ENCODE measurements at regions not wholly inside any gene's neighbourhood (a gene's known extent, or its start where the extent isn't known, plus 50 kb on each side); places are given as distances from the start of the nearest gene placed in this dataset.

DNA sequence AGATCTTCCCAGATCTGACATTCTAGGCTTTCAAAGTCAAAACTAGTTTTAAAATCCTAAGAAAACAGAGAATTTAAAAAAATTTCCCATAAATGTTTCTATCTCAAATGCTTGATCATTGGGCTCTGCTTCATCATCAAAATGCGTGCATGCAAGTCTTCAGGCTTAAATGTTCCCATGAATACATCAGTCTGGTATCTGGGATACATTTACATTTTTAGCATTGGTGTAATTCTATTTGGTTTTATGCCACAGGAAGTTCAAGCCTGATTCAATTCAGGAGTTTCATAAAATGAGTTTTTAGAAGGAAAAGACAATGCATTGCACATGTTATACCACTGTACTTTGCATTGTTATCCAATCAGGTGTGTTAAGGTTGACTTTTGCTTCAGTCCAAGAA is 336.4 kb downstream of the PCNX1 start:
- dilution Hi-C loops (cut with HindIII; ENCODE audit: low sequenced_read_pairs, unreplicated experiment) (no loop called here), intact Hi-C loops (cut with micrococcal nuclease) (no loop called here), in situ Hi-C loops (cut with MboI; ENCODE audit: low sequenced_read_pairs) (no loop called here)
- no CpG with 5 or more reads among the region's 1 CpG for WGBS, 2 experiments (ENCODE audit: extremely low coverage in 2 of 2, insufficient read length in 1 of 2)
- H4K20me1 ChIP-seq (ENCODE audit: insufficient read depth, low read length), result no peaks in the 10 kb centered on the region
- H2BK120ac ChIP-seq (ENCODE audit: low read depth, low read length), result peak overlapping the region; percentile 95
- H3K4ac ChIP-seq (ENCODE audit: low read depth, low read length), result peak overlapping the region; percentile 94; the same call in 1 of the 2 replicates
- peak overlapping the region; percentile 67; the same call in 1 of the 2 replicates for H3K56ac ChIP-seq (ENCODE audit: extremely low read depth, insufficient read depth, low read length)
- H3K27ac ChIP-seq (ENCODE audit: insufficient read depth, low read length), result peak overlapping the region; percentile 99; the same call in 1 of the 2 replicates
- CTCF ChIA-PET, result no interaction called here
- peak; percentile 50 for ATAC-seq (ENCODE audit: low read depth)
- H2BK15ac ChIP-seq (ENCODE audit: low read depth, low read length), result peak overlapping the region; percentile 99; the same call in 2 of the 3 replicates
- TF ChIP-seq NFE2L2 (IDR thresholded peaks at IDR 0.05; ENCODE audit: low read depth, low read length), result peak; percentile 66; the same call in 1 of the 2 replicates
- no peak for TF ChIP-seq POLR2A (IDR thresholded peaks at IDR 0.05; ENCODE audit: low read depth, low read length)
- TF ChIP-seq MAFK (IDR thresholded peaks at IDR 0.05; ENCODE audit: low read depth, low read length), result peak; percentile 49; the same call in 1 of the 2 replicates
- TF ChIP-seq, protein P1, sequence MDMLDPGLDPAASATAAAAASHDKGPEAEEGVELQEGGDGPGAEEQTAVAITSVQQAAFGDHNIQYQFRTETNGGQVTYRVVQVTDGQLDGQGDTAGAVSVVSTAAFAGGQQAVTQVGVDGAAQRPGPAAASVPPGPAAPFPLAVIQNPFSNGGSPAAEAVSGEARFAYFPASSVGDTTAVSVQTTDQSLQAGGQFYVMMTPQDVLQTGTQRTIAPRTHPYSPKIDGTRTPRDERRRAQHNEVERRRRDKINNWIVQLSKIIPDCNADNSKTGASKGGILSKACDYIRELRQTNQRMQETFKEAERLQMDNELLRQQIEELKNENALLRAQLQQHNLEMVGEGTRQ (IDR thresholded peaks at IDR 0.05; ENCODE audit: low read depth, low read length), result no peak
- TF ChIP-seq CEBPB (IDR thresholded peaks at IDR 0.05; ENCODE audit: low read depth, low read length), result no peak
- 0 out of 2 replicates have a peak, but pooled peaks have one; percentile 5 for TF ChIP-seq BHLHE40 (IDR thresholded peaks at IDR 0.05; ENCODE audit: low read depth, low read length)
- H3K9me1 ChIP-seq (ENCODE audit: insufficient read depth, low read length), result peaks cover 10% of the 10 kb centered on the region
- H3K23ac ChIP-seq (ENCODE audit: low read depth, low read length), result peak overlapping the region; percentile 79
- H3K27me3 ChIP-seq (ENCODE audit: control insufficient read depth, insufficient read depth, low read length), result no peaks in the 10 kb centered on the region
- peak overlapping the region; percentile 93 for H2BK20ac ChIP-seq (ENCODE audit: low read depth, low read length)
- peak overlapping the region; percentile 96 for H3K14ac ChIP-seq (replicated peaks; ENCODE audit: low read depth, low read length)
- H3K4me3 ChIP-seq (ENCODE audit: insufficient read depth, low read depth, low read length), result no peak overlapping the region
- peak overlapping the region; percentile 83 for H3K4me2 ChIP-seq (ENCODE audit: low read depth, low read length)
- H4K5ac ChIP-seq (ENCODE audit: low read depth, low read length), result peak overlapping the region; percentile 100
- H2AK5ac ChIP-seq (ENCODE audit: low read depth, low read length), result peak overlapping the region; percentile 98
- no TSS peak for BruUV-seq (replicated peaks)
- peak overlapping the region; percentile 39; the same call in 1 of the 2 replicates for H3K9ac ChIP-seq (ENCODE audit: low read depth, low read length)
- peaks cover 37% of the 10 kb centered on the region for H3K4me1 ChIP-seq (ENCODE audit: control insufficient read depth, insufficient read depth, low read length)
- peak overlapping the region; percentile 100 for H2BK5ac ChIP-seq (ENCODE audit: low read depth, low read length, poor library complexity, severe bottlenecking)
- H3K79me1 ChIP-seq (ENCODE audit: low read depth in 1 of 2, low read length in 2 of 2), result no peaks in the 10 kb centered on the region
- peak overlapping the region; percentile 86 to 96 for H4K8ac ChIP-seq (ENCODE audit: low read depth in 2 of 2, low read length in 2 of 2)
- H3K18ac ChIP-seq (ENCODE audit: low read depth, low read length), result peak overlapping the region; percentile 100
- no peaks in the 10 kb centered on the region for H3K9me3 ChIP-seq (ENCODE audit: control insufficient read depth, insufficient read depth, low read length)
- peak overlapping the region; percentile 96 for H4K91ac ChIP-seq (ENCODE audit: insufficient read depth, low read depth, low read length)
- POLR2A ChIA-PET (ENCODE audit: unreplicated experiment), result no interaction called here
- H2AK9ac ChIP-seq (replicated peaks; ENCODE audit: low read depth, low read length, poor library complexity), result no peak overlapping the region
- H2AFZ ChIP-seq (replicated peaks; ENCODE audit: low read length, poor library complexity), result no peak overlapping the region
- DNase-seq, result peak; percentile 93
- no peaks in the 10 kb centered on the region for H3K36me3 ChIP-seq (ENCODE audit: control insufficient read depth, insufficient read depth, low read length)
